ENCODE measurements at regions not wholly inside any gene's neighbourhood (a gene's known extent, or its start where the extent isn't known, plus 50 kb on each side); places are given as distances from the start of the nearest gene placed in this dataset.

DNA sequence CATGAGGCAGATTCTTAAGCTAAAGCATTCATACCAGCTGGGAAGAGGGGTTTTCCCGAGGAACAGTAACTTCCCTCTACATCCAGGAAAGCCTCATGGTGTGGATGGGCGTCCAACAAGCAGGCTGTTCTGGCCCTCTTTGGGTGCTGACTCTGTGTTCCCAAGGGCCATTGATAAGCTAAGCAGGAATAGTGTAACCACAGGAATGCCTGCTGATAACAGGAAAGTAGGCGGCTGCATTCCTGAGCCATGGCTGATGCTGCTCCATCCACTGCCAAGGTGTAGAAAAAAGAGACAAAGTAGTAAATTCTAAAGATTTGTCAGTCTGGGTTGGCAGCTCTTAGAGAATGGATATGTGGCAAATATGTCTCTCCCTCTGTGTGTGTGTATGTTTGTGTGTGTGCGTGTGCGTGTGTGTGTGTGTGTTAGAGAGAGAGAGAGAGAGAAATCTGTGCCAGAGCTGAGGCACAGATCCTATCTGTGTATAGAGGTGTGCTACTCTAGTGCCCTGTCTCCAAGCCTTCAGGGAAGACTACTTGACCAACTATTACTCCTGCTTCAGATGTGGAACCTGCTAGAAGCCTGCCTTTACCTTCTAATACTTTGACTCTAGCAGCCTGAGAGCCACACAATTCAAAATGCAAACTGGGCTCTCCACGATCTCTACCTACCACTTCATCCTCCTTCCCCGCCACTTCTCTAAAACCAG is 353.1 kb upstream of the NR3C2 start:
- DNase-seq: no peak

DNA sequence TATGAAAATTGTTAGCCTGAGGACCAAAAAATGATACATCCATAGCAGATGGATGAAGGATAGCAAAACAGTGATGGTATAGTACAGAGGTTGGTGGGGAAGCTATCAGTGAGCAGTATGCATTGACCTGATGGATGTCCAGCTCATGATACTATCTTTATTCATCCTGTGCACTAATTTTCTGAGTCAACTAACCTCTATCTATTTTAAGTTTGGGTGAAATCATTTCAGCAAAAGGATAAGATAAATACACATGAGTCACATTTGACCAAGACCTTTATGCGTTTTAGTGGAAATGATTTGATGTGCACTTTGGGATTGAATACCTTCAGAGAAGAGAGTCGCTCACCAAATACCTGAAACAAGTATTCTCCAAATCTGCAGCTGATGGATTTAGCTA is 351.0 kb upstream of the NR3C2 start:
- no peak for DNase-seq

DNA sequence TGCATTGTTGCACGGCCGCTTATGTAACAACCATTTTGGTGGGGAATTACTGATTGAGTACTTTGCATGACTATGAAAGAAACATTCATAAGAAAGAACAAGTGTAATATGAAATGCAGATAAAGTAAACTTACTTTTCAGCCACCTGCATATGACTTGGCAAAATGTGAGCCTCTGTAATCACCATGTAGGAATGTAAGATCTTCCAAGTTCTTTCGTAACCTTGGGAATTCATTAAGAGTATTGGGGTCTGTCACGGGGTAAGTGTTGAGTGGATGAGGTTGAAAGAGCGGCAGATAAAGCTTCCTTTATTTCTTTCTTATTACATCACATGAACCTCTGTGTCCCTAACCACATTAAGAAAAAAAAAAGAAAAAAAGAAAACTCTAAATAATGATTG is 348.5 kb upstream of the NR3C2 start:
- DNase-seq: no peak

DNA sequence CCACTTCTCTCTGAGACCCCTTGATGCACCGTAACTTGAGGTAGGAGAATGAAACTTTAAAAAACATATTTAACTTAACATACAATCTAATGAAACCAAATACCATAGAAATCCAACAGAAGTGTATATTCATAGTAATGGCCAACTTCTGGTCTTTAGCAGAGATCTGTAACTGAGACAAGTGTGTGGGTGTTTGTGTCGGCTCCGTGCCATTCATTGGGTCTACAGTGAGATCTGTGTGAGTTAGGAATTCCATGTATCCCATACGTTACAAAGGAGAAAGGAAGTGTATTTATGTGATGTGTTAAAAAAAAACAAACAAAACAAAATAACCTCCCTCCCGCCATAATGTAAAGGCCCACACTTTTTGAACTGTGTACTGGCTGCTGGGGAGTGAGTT is 348.0 kb upstream of the NR3C2 start:
- DNase-seq: no peak

DNA sequence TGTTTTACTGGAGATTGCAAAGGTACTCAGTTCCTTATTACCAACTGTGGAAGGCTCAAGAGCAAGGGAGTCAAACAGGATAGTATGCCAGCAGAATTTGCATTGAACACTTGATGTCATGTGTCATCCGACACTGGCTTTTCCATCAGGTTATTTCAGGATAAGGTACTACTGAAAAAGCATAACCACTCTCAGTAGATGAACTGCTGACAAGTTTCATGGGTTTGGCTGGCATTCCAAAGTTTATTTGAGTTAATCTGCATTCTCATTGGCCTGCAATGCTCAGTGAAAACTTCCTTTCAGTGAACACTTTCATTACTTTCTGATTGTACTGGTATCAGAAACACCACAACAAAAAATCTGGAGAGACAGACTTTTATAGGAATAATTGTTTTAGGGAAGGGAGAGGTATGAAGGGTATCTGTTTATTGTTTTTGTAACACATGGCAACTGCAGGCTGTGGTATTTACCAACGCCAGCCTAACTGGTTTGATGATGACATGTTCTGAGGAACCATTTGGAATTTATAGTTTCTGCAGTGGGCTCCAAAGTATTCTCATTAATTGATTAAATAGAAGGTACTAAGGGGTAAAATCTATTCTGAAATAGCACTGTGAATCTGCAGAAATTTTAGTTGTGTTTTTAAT is 345.7 kb upstream of the NR3C2 start:
- no peak for DNase-seq

DNA sequence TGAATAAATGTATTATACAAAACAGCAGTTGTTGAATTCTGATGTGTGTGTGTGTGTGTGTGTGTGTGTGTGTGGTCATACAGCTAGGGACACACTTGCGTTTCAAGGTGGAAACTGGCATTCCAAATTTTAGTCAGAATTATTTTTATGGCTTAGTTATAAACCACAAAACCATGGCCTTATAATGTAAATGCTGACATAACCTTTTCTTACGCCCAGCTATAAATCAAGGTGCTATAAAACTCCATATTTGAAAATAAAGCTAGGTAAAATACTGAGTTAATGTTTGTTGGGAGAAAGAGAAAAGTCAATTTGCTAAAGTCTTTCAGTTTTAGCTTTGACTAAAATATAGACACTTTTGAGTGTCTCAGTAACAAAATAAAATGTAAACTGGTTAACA is 345.1 kb upstream of the NR3C2 start:
- no peak for DNase-seq

DNA sequence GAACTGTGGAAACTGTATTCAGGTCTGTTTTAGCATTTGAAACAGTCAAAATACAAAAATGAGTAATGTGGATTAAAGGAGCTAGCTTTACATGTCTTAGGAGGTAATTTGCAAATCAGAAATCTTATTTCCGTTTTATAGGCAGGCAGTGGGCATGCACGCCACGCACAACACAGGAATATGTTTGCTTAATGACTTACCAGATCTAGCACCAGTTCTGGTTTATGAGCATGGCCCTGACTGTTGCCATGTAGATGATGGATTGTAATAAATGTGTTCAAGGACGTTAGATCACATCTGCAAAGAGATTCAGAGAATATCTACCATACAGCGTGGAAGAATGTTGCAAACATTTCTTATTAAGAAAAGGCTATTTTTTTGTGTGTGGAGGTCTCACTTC is 344.5 kb upstream of the NR3C2 start:
- no peak for DNase-seq

DNA sequence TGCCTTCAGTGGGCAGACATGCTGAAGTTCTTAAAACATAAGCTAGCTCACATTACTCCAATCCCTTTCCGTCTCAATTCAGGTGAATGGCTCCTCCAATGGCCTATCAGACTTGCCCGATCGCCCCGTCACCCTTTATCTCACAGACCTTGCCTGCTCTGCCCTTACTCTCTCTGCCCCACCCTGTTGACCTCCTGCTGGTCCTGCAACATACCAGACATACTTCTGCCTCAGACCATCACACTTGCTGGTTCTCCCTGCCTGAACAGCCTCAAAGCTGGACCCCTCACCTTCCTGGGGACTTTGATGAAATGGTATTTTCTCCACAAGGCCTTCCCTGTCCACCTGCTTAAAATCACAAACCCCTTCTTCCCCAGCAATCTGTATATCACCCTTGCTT is 340.1 kb upstream of the NR3C2 start:
- no peak for DNase-seq

DNA sequence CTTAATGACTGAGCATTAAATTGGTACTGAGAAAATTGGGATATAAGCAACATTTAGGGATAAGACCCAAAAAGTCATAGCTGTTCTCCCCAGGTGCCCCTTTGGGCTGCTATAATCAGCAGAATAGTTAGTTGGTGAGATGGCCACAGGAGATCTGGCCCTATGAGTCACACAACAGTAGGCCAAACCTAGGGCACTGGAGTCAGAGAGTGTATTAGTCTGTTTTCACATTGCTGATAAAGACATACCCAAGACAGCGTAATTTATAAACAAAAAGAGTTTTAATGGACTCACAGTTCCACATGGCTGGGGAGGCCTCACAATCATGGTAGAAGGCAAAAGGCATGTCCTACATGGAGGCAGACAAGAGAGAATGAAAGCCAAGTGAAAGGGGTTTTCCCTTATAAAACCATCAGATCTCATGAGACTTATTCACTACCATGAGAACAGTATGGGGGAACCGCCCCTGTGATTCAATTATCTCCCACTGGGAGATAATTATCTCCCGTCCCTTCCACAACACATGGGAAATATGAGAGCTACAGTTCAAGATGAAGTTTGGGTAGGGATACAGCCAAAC is 338.3 kb upstream of the NR3C2 start:
- no peak for DNase-seq

DNA sequence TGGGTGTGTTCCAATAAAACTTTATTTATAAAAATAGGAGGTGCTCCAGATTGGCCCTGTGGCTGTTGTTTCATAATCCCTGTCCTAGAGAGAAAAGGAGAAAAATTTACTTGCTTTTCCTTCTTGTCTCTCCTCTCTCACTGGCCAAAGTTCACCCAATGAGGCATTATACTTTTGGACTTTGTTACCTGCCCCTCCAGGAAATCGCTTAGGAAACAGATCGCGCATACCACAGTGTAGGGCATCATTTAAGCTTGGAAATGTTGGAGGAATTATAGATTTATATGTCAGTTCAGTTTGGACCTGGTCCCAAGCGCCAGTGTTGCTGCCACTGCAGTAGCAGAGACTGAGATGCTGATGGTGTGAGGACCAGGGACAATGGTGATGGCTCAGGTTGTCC is 337.6 kb upstream of the NR3C2 start:
- DNase-seq: no peak

DNA sequence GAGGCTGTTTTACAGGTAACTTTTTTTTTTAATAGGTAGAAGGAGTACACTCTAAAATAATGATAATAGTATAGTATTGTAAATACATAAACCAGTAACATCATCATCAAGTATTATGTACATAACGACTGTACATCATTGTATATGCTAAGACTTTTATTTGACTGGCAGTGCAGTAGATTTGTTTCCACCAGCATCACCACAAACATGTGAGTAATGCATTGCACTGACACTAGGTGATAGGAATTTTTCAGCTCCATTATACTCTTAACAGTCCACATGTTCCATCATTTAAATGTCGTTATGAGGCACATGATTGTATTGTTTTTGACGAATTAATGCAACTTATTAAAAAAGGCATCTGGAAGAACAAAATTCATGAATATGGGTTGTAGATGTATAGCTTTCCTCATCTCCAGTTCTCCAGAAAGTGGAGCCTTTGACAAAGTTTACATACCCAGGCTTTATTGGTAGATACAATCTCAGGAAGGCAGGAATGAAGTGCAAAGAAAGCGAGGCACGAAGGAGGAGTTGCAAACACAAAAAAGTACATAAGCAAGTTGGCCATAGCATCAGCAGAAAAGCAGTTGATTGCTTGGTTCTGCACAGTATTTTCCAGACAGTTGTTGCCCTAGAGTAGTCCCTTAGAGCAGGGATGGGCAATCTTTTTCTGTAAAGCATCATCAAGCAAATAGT is 336.9 kb upstream of the NR3C2 start:
- DNase-seq: no peak

DNA sequence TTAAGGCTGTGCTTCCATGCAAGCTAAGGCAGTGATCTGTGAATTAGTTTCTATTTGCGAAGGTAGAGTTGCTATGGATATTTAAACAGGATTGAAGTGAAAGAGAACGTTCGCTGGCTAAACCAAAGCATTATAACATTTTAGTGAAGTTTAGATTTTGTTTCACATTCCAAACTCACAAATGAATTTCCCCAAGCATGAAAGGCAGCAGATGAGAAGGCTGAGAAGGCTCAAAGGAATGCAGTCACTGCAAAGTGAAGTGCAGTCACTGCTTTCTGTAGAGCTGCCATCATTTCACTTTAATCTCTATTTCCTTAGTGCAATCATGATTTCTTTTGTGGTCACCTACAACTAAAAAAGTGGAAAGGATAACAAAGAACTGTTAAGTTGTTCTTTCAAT is 334.7 kb upstream of the NR3C2 start:
- DNase-seq: no peak

DNA sequence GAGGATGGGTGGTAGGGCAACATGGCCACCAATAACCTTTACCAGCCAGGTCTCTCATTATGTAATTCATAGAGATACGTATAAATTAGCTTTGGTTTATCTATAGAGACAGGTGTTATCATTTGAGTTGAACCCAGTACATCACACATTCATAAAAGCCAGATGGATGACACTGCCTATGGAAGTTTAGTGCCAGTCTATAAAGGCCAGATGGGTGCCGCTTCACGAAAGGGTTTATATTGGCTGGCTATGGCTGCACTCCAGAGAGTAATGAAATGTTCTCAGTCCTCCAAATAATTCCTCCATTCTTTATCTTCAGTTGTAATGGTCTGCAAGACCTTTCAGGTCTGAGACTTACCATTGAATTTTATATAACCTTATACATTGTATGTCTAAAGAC is 331.9 kb upstream of the NR3C2 start:
- no peak for DNase-seq

DNA sequence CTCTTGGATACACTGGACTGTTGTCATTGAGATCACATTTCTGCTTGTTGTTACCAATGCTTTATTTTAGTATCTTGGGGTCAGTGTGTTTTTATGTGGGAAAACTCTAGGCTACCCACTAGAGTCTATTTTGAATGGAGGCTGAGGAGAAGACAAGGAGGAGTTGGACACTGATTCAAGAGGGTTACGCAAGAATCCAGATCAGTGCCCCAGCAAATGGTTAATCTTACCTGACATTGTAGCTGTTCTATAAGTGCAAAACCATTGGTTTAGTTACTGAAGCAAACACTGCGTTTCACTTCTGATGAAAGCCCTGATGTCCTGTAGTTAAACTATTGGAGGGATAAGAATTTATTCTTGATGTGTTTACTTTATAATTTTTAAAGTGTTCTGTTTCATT is 331.1 kb upstream of the NR3C2 start:
- DNase-seq: no peak

DNA sequence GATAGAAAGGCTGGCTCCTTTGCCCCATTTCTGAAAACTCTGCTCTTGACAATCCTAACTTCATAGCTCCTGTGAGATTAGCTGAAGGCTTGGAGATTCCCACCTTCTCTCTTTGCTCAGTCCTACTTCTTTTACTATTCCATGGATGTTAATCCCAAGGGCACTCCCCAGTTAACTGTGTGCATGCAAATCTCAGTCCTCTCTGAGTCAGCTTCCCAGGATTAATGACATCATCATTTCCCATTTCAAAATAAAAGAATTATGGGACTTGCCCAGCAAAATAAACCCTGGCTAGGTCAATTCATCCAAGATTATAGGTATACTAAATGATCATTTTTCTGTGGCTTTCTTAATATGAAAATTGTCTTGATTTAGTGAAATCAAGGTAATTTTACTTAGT is 328.6 kb upstream of the NR3C2 start:
- DNase-seq: no peak

DNA sequence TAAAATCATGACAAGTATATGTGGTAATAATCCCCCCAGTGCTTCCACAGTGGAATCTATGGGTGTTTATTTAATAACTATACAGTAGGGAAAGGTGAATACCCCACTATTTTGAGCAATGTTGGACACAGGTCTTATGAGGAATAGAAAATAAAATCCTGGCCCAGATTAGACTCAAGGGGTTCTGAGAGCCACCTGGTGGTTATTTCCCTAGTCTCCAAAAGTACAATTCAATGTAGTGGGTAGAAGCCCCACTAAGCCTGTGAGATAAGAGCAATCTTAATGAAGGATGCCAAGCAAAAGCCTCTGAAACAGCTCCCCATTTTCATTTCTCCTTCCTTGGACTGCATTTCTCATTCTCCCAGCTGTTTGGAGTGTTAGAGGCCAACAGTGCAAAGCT is 328.2 kb upstream of the NR3C2 start:
- DNase-seq: no peak

DNA sequence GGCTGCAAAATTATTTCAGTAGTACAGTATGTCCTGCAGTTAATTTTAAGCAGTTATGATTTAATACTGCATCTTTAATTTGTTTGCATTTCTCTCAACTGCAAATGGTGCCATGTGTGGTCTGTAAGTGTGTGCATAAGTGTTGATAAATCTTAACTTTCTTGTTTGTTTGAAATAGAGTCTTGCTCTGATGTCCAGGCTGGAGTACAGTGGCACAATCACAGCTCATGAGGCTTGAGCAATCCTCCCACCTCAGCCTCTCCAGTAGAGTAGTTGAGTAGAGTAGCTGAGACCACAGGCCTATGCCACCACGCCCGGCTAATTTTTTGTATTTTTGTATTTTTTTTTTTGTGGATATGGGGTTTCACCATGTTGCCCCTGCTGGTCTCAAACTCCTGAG is 322.5 kb upstream of the NR3C2 start:
- no peak for DNase-seq

DNA sequence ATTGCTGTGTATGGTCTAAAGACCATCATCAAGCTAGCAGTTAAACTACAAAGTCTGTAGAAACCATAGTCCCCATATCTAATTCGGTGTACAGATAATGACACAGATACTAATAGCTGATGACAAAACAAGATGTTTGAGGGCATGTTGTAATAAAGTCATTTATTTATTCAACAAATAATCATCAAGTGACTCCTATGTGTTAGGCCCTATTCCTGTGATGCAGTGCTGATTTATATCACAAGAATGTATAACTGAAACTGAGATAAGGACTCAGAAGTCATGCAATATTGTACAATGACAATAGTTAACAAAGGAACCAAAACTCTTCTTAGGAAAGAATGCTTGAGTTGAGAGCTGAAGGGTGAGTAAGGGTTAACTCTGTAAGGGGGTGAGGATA is 315.0 kb upstream of the NR3C2 start:
- no peak for DNase-seq

DNA sequence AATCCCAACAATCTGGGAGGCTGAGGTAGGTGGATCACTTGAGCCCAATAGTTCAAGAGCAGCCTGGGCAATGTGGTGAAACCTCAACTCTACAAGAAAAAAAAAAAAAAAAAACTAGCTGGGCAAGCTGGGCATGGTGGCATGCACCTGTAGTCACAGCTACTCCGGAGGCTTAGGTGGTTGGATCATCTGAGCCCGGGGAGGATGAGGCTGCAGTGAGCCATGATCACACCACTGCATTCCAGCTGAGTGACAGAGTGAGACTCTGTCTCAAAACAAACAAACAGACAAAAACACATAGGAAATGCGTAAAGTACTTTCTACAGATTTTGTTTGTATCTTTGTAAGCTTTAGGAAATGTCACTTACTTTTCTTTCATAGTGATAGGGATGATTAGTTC is 307.2 kb upstream of the NR3C2 start:
- no peak for DNase-seq

DNA sequence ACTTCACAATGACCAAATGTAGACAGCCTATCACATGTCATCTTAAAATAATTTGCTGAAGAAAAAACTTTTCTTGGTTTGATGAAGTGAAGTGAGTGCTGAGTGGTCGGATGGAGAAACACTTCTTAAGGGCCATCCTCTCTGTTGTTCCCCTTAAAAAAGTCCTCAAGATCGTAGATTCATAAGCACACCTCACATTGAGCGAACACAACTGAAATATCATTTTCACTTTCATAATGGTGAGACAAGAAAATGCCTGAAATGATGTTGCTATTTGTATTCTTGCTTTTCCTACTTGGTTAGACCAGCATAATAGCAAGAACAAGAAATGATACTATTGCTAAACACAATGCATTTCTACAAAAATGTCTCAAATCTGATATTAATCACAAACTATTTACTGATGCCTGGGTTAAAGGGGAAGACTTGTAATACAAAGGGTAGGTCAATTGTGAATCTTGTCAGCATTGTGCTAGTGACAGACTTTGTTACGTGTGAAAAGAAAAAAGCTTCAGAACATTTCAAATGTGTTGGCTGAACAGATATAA is 305.6 kb upstream of the NR3C2 start:
- DNase-seq: no peak

DNA sequence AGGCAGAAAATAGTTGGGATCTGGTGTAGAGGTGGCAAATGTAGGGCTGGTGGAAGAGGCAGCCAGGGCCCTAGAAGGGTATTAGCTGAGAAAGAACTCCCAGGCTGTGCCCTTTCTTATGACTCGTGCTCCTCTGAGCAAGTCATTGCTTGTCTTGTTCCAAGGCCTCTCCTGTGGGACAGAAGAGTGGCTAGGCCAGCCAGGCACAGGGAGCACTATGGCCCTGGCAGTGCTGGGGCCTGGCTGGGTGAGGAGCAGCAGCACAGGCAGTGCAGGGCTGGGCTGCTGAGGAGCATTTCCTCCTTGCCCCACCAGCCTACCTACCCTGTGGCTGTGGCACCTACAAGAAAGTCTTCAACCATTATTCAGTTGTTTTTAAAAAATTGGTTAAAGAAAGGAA is 298.5 kb upstream of the NR3C2 start:
- DNase-seq: no peak

DNA sequence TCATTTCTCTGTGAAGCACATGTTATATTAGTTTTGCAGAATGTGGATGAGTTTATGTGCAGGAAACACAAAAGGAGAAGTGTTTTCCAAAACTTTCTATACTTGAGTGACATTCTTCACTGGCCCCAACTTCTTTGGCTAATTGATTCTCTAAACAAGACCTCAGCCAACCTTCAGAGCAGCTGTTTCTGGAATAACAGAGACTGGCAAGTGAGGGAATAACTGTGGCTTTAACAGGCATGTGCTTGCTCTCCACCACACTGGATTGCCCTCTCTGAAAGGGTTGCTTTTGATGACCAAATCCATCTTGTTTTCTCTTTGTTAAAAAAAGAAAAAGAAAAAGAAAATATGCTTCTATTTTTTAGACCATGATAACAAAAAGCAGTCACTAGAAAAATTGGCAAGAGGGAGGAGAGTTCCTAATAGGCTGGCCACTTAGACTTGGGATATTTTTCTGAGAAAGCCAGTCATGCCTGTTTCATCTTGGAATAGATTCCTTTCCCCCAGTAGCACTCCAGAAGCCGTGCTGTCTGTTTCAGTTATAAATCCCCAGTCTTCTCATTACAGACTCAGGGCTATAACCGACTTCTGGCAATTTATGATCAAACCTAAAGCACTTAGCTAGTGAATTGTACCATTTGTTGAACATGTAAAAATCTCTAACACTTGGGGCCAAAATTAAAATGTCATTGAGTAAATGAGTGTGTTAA is 295.0 kb upstream of the NR3C2 start:
- DNase-seq: no peak

Data from GF-D8 (cell line).